Lung (tissue), 11 donors: ENCODE measurements at regions not wholly inside any gene's neighbourhood (a gene's known extent, or its start where the extent isn't known, plus 50 kb on each side); places are given as distances from the start of the nearest gene placed in this dataset.
"Not testable (repeated sequence)": the region's sequence is repeated elsewhere in the genome, so short reads cannot be mapped to it uniquely, and the experiment has no call there.

Experiments
- ATAC-seq: fragments of 200-7000 bp; cut with Tn5 transposase; one replicate; pipeline ENCODE4 v1.9.1; 2020; ENCODE audit warnings: moderate number of reproducible peaks; ENCODE audit not compliant: insufficient read depth, low FRiP score
- DNase-seq, 3 donors: peaks; one replicate each; pipeline ENCODE4 v3.0.0-alpha.2; 2013 to 2017
- H3K27ac ChIP-seq, 2 donors: one replicate each; pipeline ENCODE4 v1.5.1; 2013; ENCODE audit warnings: mild to moderate bottlenecking in 2 of 2, moderate library complexity in 2 of 2, control low read depth in 1 of 2, inconsistent platforms in 1 of 2, low read depth in 1 of 2, low read length in 1 of 2
- H3K27me3 ChIP-seq, 3 donors: one replicate each; pipeline ENCODE4 v1.5.1; 2013; ENCODE audit warnings: low read length in 2 of 3; ENCODE audit not compliant: control insufficient read depth in 3 of 3, insufficient read depth in 3 of 3
- H3K36me3 ChIP-seq, 4 donors: one replicate each; pipeline ENCODE4 v1.5.1; 2013; ENCODE audit warnings: low read length in 4 of 4, mild to moderate bottlenecking in 1 of 4, moderate library complexity in 1 of 4; ENCODE audit not compliant: control insufficient read depth in 4 of 4, insufficient read depth in 4 of 4
- H3K4me1 ChIP-seq, 5 donors: one replicate each; pipeline ENCODE4 v1.5.1; 2013; ENCODE audit warnings: low read length in 5 of 5, mild to moderate bottlenecking in 2 of 5, moderate library complexity in 1 of 5; ENCODE audit not compliant: control insufficient read depth in 5 of 5, insufficient read depth in 5 of 5
- H3K4me3 ChIP-seq: one replicate; pipeline ENCODE4 v1.5.1; 2013; ENCODE audit warnings: mild to moderate bottlenecking, control low read depth, moderate library complexity
- H3K9ac ChIP-seq, 2 donors: one replicate each; pipeline ENCODE4 v1.5.1; 2013; ENCODE audit warnings: low read length in 2 of 2, control low read depth in 1 of 2; ENCODE audit not compliant: insufficient read depth in 1 of 2
- H3K9me3 ChIP-seq, 4 donors: one replicate each; pipeline ENCODE4 v1.5.1; 2013; ENCODE audit warnings: low read length in 3 of 4, mild to moderate bottlenecking in 1 of 4, moderate library complexity in 1 of 4; ENCODE audit not compliant: control insufficient read depth in 4 of 4, insufficient read depth in 3 of 4
- CTCF ChIP-seq: IDR thresholded peaks from 2 replicates; pipeline ENCODE4 v1.5.1; 2012; ENCODE audit warnings: mild to moderate bottlenecking; ENCODE audit errors: control extremely low read depth, extremely low read depth
- WGBS, 2 donors: extraction: QIAGEN DNeasy Blood & Tissue Kit; methylation state at CpG; one replicate each; pipeline ENCODE4 v1.1.7; 2013; 5-methylcytosine and 5-hydroxymethylcytosine counted together
- donor health status: control.
- donor health status: control.
- donor health status: Bipolar disorder and iron deficiency.
- donor health status: healthy.
- donor health status: DM: yes; HTN: yes; CAD: no.

- no peak for ATAC-seq
- TF ChIP-seq CTCF: no peak
- no peak overlapping the region for H3K9ac ChIP-seq
Observed at GRCh38 chr6:67952121-67952520, 683.0 kb upstream of the ADGRB3 start.

GRCh38 chr6:67947762-67948161 is 687.3 kb upstream of the ADGRB3 start:
- ATAC-seq, H3K27ac ChIP-seq, H3K9ac ChIP-seq, H3K9me3 ChIP-seq, H3K27me3 ChIP-seq, DNase-seq, H3K4me3 ChIP-seq, H3K4me1 ChIP-seq, H3K36me3 ChIP-seq: not testable (repeated sequence)
- WGBS, 2 donors: 88 to 97% methylated on average over 1 of the region's 1 CpG

More at GRCh38 chr6:67952121-67952520, 683.0 kb upstream of the ADGRB3 start:
- 84 to 89% methylated on average over 1 of the region's 1 CpG for WGBS, 2 donors
- H3K36me3 ChIP-seq: no peaks in the 10 kb centered on the region
- peaks cover 0 to 7% (median 2%) of the 10 kb centered on the region in 4 donors for H3K9me3 ChIP-seq
- H3K4me1 ChIP-seq: no peaks in the 10 kb centered on the region
- H3K27me3 ChIP-seq: no peaks in the 10 kb centered on the region
- no peak overlapping the region for H3K27ac ChIP-seq
- no peak for DNase-seq
- no peak overlapping the region for H3K4me3 ChIP-seq

GRCh38 chr6:67935976-67936477 is 699.1 kb upstream of the ADGRB3 start:
- H3K27me3 ChIP-seq: no peaks in the 10 kb centered on the region
- H3K9ac ChIP-seq: no peak overlapping the region
- no peaks in the 10 kb centered on the region for H3K4me1 ChIP-seq
- no peak overlapping the region for H3K4me3 ChIP-seq
- no peaks in the 10 kb centered on the region for H3K9me3 ChIP-seq
- H3K36me3 ChIP-seq: no peaks in the 10 kb centered on the region
- DNase-seq (no peak), ATAC-seq (no peak)
- no peak overlapping the region for H3K27ac ChIP-seq
- no peak for TF ChIP-seq CTCF
- 79 to 82% methylated on average over 2 of the region's 2 CpGs for WGBS, 2 donors

GRCh38 chr6:67933278-67933677 is 701.8 kb upstream of the ADGRB3 start:
- Histone ChIP-seq H3K4me3 (no peak overlapping the region), H3K9ac (no peak overlapping the region), H3K4me1 (no peaks in the 10 kb centered on the region), H3K27me3 (no peaks in the 10 kb centered on the region), H3K36me3 (no peaks in the 10 kb centered on the region), H3K9me3 (no peaks in the 10 kb centered on the region), H3K27ac (no peak overlapping the region)
- WGBS, 2 donors: 65 to 69% methylated on average over 1 of the region's 1 CpG
- no peak for TF ChIP-seq CTCF
- ATAC-seq: no peak
- no peak for DNase-seq

GRCh38 chr6:67922588-67922987 is 712.5 kb upstream of the ADGRB3 start:
- not testable (repeated sequence) for H3K9ac ChIP-seq, ATAC-seq, H3K9me3 ChIP-seq, H3K4me3 ChIP-seq, H3K27ac ChIP-seq, H3K4me1 ChIP-seq, H3K27me3 ChIP-seq, H3K36me3 ChIP-seq, DNase-seq
- 75 to 77% methylated on average over 2 of the region's 3 CpGs for WGBS, 2 donors

GRCh38 chr6:67920040-67920439 is 715.0 kb upstream of the ADGRB3 start:
- DNase-seq, H3K9ac ChIP-seq, ATAC-seq, H3K27ac ChIP-seq, H3K4me1 ChIP-seq, H3K27me3 ChIP-seq, H3K36me3 ChIP-seq, H3K4me3 ChIP-seq, H3K9me3 ChIP-seq: not testable (repeated sequence)
- 86 to 100% methylated on average over 1 of the region's 1 CpG for WGBS, 2 donors
